ENCODE measurements at regions not wholly inside any gene's neighbourhood (a gene's known extent, or its start where the extent isn't known, plus 50 kb on each side); places are given as distances from the start of the nearest gene placed in this dataset.

- WGBS, 2 donors: 88 to 89% methylated on average over 1 of the region's 1 CpG
Observed at GRCh38 chr10:63883861-63884260, 362.7 kb downstream of the REEP3 start.

GRCh38 chr10:63884426-63884825 is 363.2 kb downstream of the REEP3 start:
- intact Hi-C loops (cut with DNase I): no loop called here
- Histone ChIP-seq H3K27ac (no peak overlapping the region), H3K9me3 (no peaks in the 10 kb centered on the region), H3K36me3 (no peaks in the 10 kb centered on the region), H3K4me1 (no peaks in the 10 kb centered on the region), H3K27me3 (no peaks in the 10 kb centered on the region), H3K4me3 (no peak overlapping the region)
- TF ChIP-seq POLR2A (IDR thresholded peaks at IDR 0.05) (no peak), POLR2AphosphoS5 (IDR thresholded peaks at IDR 0.05) (no peak), CTCF (IDR thresholded peaks at IDR 0.05) (no peak), EP300 (IDR thresholded peaks at IDR 0.05) (no peak)
- 86 to 87% methylated on average over 2 of the region's 2 CpGs for WGBS, 2 donors
- no peak for DNase-seq

More at GRCh38 chr10:63883861-63884260, 362.7 kb downstream of the REEP3 start:
- intact Hi-C loops (cut with DNase I): no loop called here
- no peak for TF ChIP-seq POLR2AphosphoS5 (IDR thresholded peaks at IDR 0.05)
- no peak for TF ChIP-seq POLR2A (IDR thresholded peaks at IDR 0.05)
- TF ChIP-seq CTCF (IDR thresholded peaks at IDR 0.05): no peak
- TF ChIP-seq EP300 (IDR thresholded peaks at IDR 0.05): no peak
- Histone ChIP-seq H3K27me3 (no peaks in the 10 kb centered on the region), H3K4me1 (no peaks in the 10 kb centered on the region), H3K36me3 (no peaks in the 10 kb centered on the region), H3K9me3 (no peaks in the 10 kb centered on the region), H3K27ac (no peak overlapping the region), H3K4me3 (no peak overlapping the region)
- DNase-seq: no peak

- H3K4me3 ChIP-seq: no peak overlapping the region
- intact Hi-C loops (cut with DNase I): no loop called here
- no peaks in the 10 kb centered on the region for H3K27me3 ChIP-seq
- no peaks in the 10 kb centered on the region for H3K9me3 ChIP-seq
- TF ChIP-seq POLR2AphosphoS5 (IDR thresholded peaks at IDR 0.05) (no peak), POLR2A (IDR thresholded peaks at IDR 0.05) (no peak), CTCF (IDR thresholded peaks at IDR 0.05) (no peak), EP300 (IDR thresholded peaks at IDR 0.05) (no peak)
- no peak overlapping the region for H3K27ac ChIP-seq
- no peaks in the 10 kb centered on the region for H3K36me3 ChIP-seq
- DNase-seq: no peak
- no peaks in the 10 kb centered on the region for H3K4me1 ChIP-seq
Observed at GRCh38 chr10:63885156-63885555, 364.0 kb downstream of the REEP3 start.

- intact Hi-C loops (cut with DNase I): no loop called here
- H3K9me3 ChIP-seq: no peaks in the 10 kb centered on the region
- 89 to 92% methylated on average over 4 of the region's 4 CpGs for WGBS, 2 donors
- no peaks in the 10 kb centered on the region for H3K27me3 ChIP-seq
- H3K4me1 ChIP-seq: no peaks in the 10 kb centered on the region
- no peak overlapping the region for H3K4me3 ChIP-seq
- TF ChIP-seq POLR2A (IDR thresholded peaks at IDR 0.05) (no peak), EP300 (IDR thresholded peaks at IDR 0.05) (no peak), POLR2AphosphoS5 (IDR thresholded peaks at IDR 0.05) (no peak), CTCF (IDR thresholded peaks at IDR 0.05) (no peak)
- no peaks in the 10 kb centered on the region for H3K36me3 ChIP-seq
- no peak overlapping the region for H3K27ac ChIP-seq
- DNase-seq: no peak
Observed at GRCh38 chr10:63886281-63887022, 365.3 kb downstream of the REEP3 start.
